HEK293T (cell line): ENCODE measurements at regions not wholly inside any gene's neighbourhood (a gene's known extent, or its start where the extent isn't known, plus 50 kb on each side); places are given as distances from the start of the nearest gene placed in this dataset.

Source experiments
- BHLHE40 ChIP-seq: fragments of 450-650 bp; IDR thresholded peaks from 2 replicates; pipeline ENCODE4 v1.6.1; 2016; ENCODE audit warnings: mild to moderate bottlenecking, moderate library complexity, borderline replicate concordance
- ELF4 ChIP-seq: fragments of 450-650 bp; IDR thresholded peaks from 2 replicates; pipeline ENCODE4 v1.6.1; 2017; ENCODE audit warnings: antibody characterized with exemption
- FOXA1 ChIP-seq: fragments of 450-650 bp; IDR thresholded peaks from 2 replicates; pipeline ENCODE4 v1.6.1; 2016; ENCODE audit warnings: mild to moderate bottlenecking
- FOXK2 ChIP-seq: fragments of 450-650 bp; IDR thresholded peaks from 2 replicates; pipeline ENCODE4 v1.6.1; 2016; ENCODE audit warnings: mild to moderate bottlenecking
- FOXM1 ChIP-seq: fragments of 450-650 bp; IDR thresholded peaks from 2 replicates; pipeline ENCODE4 v1.6.1; 2017; ENCODE audit warnings: mild to moderate bottlenecking, borderline replicate concordance
- HDGF ChIP-seq: fragments of 450-650 bp; IDR thresholded peaks from 2 replicates; pipeline ENCODE4 v1.6.1; 2017; ENCODE audit warnings: antibody characterized with exemption, borderline replicate concordance
- NFRKB ChIP-seq: fragments of 450-650 bp; IDR thresholded peaks from 2 replicates; pipeline ENCODE4 v1.6.1; 2016; ENCODE audit warnings: mild to moderate bottlenecking, moderate library complexity
- SP1 ChIP-seq: fragments of 450-650 bp; IDR thresholded peaks from 2 replicates; pipeline ENCODE4 v1.6.1; 2017
- SUZ12 ChIP-seq: fragments of 450-650 bp; IDR thresholded peaks from 2 replicates; pipeline ENCODE4 v1.6.1; 2016; ENCODE audit warnings: mild to moderate bottlenecking
- ZNF384 ChIP-seq: fragments of 450-650 bp; IDR thresholded peaks from 2 replicates; pipeline ENCODE4 v1.6.1; 2016
- TF ChIP-seq, protein P1 (sequence below): fragments of 450-650 bp; IDR thresholded peaks from 2 replicates; pipeline ENCODE4 v1.6.1; 2016

DNA sequence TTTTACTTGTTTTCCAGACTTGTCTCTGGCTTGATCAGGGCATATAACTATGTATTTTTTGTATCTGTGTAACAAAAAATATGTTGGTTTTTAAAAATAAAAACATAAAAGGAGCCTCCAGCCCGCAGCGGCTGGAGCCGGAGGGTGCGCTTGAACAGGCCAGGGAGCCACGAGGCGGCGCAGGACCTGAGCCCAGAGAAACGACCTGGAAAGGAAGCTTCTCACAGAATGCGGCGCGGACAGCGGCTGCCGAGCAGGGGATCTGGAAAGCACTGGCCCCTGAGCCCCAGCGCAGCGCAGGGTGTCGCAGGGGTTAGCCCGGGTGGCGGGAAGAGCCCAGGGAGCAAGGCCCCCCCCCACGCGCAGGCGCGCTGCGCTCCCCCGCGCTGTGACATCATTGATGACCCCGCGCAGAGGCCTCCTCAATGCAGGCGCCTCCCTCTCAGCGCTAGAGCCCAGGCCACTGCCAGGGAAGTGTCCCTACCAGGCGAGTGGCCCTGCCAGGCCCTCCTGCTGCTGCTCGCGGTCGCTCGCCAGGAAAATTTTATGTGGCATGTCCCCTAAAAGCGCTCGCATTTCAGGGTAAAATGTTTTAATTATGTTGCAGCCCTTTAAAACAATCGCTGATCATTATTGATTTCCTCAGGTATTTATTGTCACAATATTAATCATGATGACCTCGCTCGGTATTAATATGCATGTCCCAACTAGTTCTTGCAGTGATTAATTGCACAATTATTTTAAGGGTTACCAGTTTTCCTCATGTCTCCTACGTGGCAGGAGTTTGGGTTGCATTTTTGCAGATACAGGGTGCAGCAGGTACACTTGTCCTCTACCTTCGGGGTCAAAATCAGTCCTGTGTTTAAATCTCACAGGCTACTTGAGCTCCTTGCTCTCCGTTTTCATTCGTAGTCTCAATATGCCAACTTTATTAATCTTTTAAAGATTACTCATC is 134.2 kb downstream of the USP22 start:
- TF ChIP-seq ELF4 (no peak), SP1 (no peak), FOXA1 (no peak), FOXM1 (no peak; the same call in 1 of the 2 replicates), NFRKB (no peak), SUZ12 (no peak), BHLHE40 (no peak), HDGF (no peak; the same call in 1 of the 2 replicates), FOXK2 (no peak), ZNF384 (no peak)
- TF ChIP-seq, protein P1, sequence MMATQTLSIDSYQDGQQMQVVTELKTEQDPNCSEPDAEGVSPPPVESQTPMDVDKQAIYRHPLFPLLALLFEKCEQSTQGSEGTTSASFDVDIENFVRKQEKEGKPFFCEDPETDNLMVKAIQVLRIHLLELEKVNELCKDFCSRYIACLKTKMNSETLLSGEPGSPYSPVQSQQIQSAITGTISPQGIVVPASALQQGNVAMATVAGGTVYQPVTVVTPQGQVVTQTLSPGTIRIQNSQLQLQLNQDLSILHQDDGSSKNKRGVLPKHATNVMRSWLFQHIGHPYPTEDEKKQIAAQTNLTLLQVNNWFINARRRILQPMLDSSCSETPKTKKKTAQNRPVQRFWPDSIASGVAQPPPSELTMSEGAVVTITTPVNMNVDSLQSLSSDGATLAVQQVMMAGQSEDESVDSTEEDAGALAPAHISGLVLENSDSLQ, result no peak
